ENCODE measurements at regions not wholly inside any gene's neighbourhood (a gene's known extent, or its start where the extent isn't known, plus 50 kb on each side); places are given as distances from the start of the nearest gene placed in this dataset.

DNA sequence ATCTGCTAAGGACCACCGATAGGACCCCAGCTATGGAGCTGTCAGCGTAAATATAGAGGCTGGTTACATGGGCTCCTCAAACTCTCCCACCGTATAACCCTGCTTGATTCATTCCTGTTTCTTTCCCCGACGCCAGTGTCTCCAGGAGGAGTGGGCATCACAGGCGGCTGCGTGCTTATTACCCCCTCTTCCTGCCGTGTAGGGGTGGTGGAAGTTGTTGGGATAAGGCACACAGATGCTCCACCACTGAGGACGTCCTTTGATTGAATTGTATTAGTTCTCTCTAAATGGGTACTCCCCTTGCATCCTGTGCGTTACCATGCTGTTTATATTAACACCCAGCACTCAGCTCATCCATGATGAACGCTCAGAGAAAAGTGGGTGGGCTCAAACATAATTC is 104.6 kb downstream of the ZBTB18 start:
- TF ChIP-seq POLR2A (IDR thresholded peaks at IDR 0.05; ENCODE audit: low read depth, low read length) (no peak), TAF1 (IDR thresholded peaks at IDR 0.05; ENCODE audit: borderline replicate concordance, low read depth, low read length) (no peak), POLR2AphosphoS5 (IDR thresholded peaks at IDR 0.05; ENCODE audit: low read depth, low read length) (no peak)
